ENCODE measurements at regions not wholly inside any gene's neighbourhood (a gene's known extent, or its start where the extent isn't known, plus 50 kb on each side); places are given as distances from the start of the nearest gene placed in this dataset.

GRCh38 chr5:104146652-104147051 is 584.1 kb upstream of the NUDT12 start:
- TF ChIP-seq CTCF (IDR thresholded peaks at IDR 0.05; ENCODE audit: extremely low read depth, missing control alignments): no peak
- DNase-seq (ENCODE audit: low spot score): no peak

GRCh38 chr5:104139840-104140239 is 577.3 kb upstream of the NUDT12 start:
- TF ChIP-seq CTCF (IDR thresholded peaks at IDR 0.05; ENCODE audit: extremely low read depth, missing control alignments): no peak

DNA sequence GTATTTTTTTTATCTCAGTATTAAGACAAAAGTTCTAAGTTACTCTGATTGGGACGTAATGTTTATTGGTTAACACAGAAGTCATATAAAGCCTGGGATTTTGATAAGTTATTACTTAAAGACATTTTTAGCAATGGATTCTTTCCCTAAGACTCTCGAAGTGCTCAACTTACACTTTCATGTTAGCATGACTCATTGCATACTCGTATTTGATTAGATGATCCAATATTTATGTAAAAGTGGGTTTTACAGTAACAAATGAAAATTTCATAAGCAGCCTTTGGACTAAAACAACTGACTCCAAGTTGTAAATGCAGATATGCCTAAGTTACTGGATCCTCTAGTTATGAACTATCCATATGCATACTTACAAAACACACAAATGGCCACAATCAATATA is 567.7 kb upstream of the NUDT12 start:
- DNase-seq (ENCODE audit: low spot score): no peak
- TF ChIP-seq CTCF (IDR thresholded peaks at IDR 0.05; ENCODE audit: extremely low read depth, missing control alignments): no peak

More at GRCh38 chr5:104139840-104140239, 577.3 kb upstream of the NUDT12 start:
- DNase-seq (ENCODE audit: low spot score): no peak

DNA sequence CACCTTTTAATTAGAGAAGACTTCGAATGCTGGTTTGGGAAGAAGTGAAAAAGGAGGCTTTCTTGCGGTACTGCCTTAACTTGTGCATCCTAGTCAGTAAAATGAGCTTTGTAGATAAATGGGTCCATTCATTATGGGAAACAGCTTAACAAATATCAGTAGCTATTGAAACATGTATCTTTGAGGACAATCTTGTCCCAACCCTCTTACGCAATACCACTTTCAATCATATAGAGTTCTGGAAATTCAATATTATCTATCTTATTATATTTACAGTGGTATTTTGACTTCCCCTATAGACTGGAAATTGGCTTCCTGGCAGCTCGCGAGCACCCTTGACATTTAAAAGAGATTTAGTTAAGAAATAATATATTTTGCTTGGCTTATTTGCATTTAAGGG is 565.8 kb upstream of the NUDT12 start:
- no peak for DNase-seq (ENCODE audit: low spot score)
- TF ChIP-seq CTCF (IDR thresholded peaks at IDR 0.05; ENCODE audit: extremely low read depth, missing control alignments): no peak

DNA sequence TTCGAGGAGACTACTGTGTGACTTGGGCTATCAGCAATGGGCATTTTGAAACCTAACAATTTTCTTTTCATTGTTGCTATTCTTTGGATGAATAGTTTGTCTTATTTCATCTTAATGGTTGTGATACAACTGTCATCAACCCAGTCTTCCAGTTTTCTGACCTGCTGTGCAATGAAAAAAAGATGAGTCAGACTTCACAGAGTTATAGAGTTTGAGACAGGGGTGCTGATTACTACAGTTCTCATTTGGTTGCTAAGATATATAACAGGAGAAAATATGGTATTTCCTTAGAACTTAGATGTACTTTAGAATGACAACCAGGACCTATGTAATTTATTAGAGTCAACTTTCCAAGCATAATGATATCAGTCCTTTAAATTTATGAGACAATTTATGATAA is 564.4 kb upstream of the NUDT12 start:
- no peak for DNase-seq (ENCODE audit: low spot score)
- no peak for TF ChIP-seq CTCF (IDR thresholded peaks at IDR 0.05; ENCODE audit: extremely low read depth, missing control alignments)

GRCh38 chr5:104119529-104119928 is 556.9 kb upstream of the NUDT12 start:
- no peak for TF ChIP-seq CTCF (IDR thresholded peaks at IDR 0.05; ENCODE audit: extremely low read depth, missing control alignments)
- no peak for DNase-seq (ENCODE audit: low spot score)

DNA sequence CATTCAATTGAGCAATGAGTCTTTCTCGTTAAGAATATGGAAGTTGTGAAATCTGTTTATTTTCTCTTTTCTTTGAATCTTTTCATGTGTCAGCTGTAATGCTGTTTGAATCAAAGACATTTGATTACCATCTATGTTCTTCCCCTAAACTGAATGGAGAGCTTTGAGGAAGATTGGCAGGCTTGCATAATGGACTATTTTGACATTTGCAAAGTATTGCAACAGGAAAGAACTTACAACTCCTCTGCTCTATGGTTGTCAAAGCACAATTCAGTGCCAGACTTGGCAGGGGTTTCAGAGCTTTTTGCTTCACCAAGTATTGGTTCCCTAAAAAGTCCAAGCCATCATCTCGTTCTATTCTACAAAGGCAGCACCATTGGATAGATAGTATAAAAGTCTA is 549.0 kb upstream of the NUDT12 start:
- DNase-seq (ENCODE audit: low spot score): no peak
- no peak for TF ChIP-seq CTCF (IDR thresholded peaks at IDR 0.05; ENCODE audit: extremely low read depth, missing control alignments)
